Liver (tissue), 8 donors: ENCODE measurements at regions not wholly inside any gene's neighbourhood (a gene's known extent, or its start where the extent isn't known, plus 50 kb on each side); places are given as distances from the start of the nearest gene placed in this dataset.

ENCODE experiments used
- DNase-seq: peaks from one replicate; pipeline ENCODE4 v3.0.0-alpha.2; 2017; ENCODE audit warnings: low spot score
- H3K27ac ChIP-seq, 2 donors: one replicate each; pipeline ENCODE4 v1.7.0; 2013; ENCODE audit warnings: inconsistent platforms in 2 of 2, low read length in 2 of 2, control low read depth in 1 of 2, low read depth in 1 of 2, mild to moderate bottlenecking in 1 of 2
- H3K27me3 ChIP-seq, 4 donors: one replicate each; pipeline versions ENCODE4 v1.6.1 to v1.7.0; 2013; ENCODE audit warnings: low read length in 3 of 4, inconsistent platforms in 1 of 4, mild to moderate bottlenecking in 1 of 4, moderate library complexity in 1 of 4; ENCODE audit not compliant: control insufficient read depth in 4 of 4, insufficient read depth in 4 of 4
- H3K36me3 ChIP-seq, 4 donors: one replicate each; pipeline versions ENCODE4 v1.6.1 to v1.7.0; 2013; ENCODE audit warnings: low read length in 3 of 4, mild to moderate bottlenecking in 3 of 4, low read depth in 1 of 4, moderate library complexity in 1 of 4; ENCODE audit not compliant: control insufficient read depth in 4 of 4, insufficient read depth in 3 of 4
- H3K4me1 ChIP-seq, 4 donors: one replicate each; pipeline versions ENCODE4 v1.6.1 to v1.7.0; 2013; ENCODE audit warnings: low read length in 3 of 4, mild to moderate bottlenecking in 3 of 4, moderate library complexity in 1 of 4; ENCODE audit not compliant: control insufficient read depth in 4 of 4, insufficient read depth in 4 of 4
- H3K4me3 ChIP-seq, 3 donors: one replicate each; pipeline versions ENCODE4 v1.6.1 to v1.7.0; 2013; ENCODE audit warnings: low read length in 3 of 3, control low read depth in 1 of 3, low read depth in 1 of 3, mild to moderate bottlenecking in 1 of 3
- H3K9ac ChIP-seq, 2 donors: one replicate each; pipeline ENCODE4 v1.7.0; 2013; ENCODE audit warnings: low read length in 2 of 2, mild to moderate bottlenecking in 2 of 2, moderate library complexity in 2 of 2, control low read depth in 1 of 2, low read depth in 1 of 2
- H3K9me3 ChIP-seq, 4 donors: one replicate each; pipeline versions ENCODE4 v1.6.1 to v1.7.0; 2013; ENCODE audit warnings: low read length in 3 of 4; ENCODE audit not compliant: control insufficient read depth in 4 of 4
- CTCF ChIP-seq: fragments of 150-350 bp; IDR thresholded peaks from 2 replicates; pipeline ENCODE4 v1.5.1; 2017; ENCODE audit warnings: improper control_type of control experiment, low read depth, low read length; ENCODE audit not compliant: missing input control
- EGR1 ChIP-seq, 2 donors: IDR thresholded peaks; 2 replicates each; pipeline ENCODE4 v1.6.1; 2016 to 2018; ENCODE audit warnings: antibody characterized with exemption in 2 of 2, low read depth in 2 of 2
- FOXA2 ChIP-seq: IDR thresholded peaks from 2 replicates; pipeline ENCODE4 v1.6.1; 2016; ENCODE audit warnings: antibody characterized with exemption
- GABPA ChIP-seq, 2 donors: IDR thresholded peaks in 1 of 2; conservative IDR thresholded peaks in 1 of 2; 2 replicates each; pipeline ENCODE4 v1.6.1; 2016; ENCODE audit warnings: antibody characterized with exemption in 2 of 2, mild to moderate bottlenecking in 1 of 2, moderate library complexity in 1 of 2
- HNF4A ChIP-seq, 2 donors: conservative IDR thresholded peaks; 2 replicates each; pipeline ENCODE4 v1.6.1; 2016; ENCODE audit warnings: antibody characterized with exemption in 2 of 2, mild to moderate bottlenecking in 2 of 2
- HNF4G ChIP-seq: IDR thresholded peaks from 2 replicates; pipeline ENCODE4 v1.6.1; 2016; ENCODE audit warnings: antibody characterized with exemption
- JUND ChIP-seq, 2 donors: IDR thresholded peaks; 2 replicates each; pipeline ENCODE4 v1.6.1; 2016; ENCODE audit warnings: antibody characterized with exemption in 2 of 2
- MAX ChIP-seq: IDR thresholded peaks from 2 replicates; pipeline ENCODE4 v1.6.1; 2016; ENCODE audit warnings: antibody characterized with exemption
- NR2F2 ChIP-seq: IDR thresholded peaks from 2 replicates; pipeline ENCODE4 v1.6.1; 2016; ENCODE audit warnings: antibody characterized with exemption
- REST ChIP-seq: IDR thresholded peaks from 2 replicates; pipeline ENCODE4 v1.6.1; 2016; ENCODE audit warnings: antibody characterized with exemption, mild to moderate bottlenecking
- RXRA ChIP-seq, 2 donors: IDR thresholded peaks; 2 replicates each; pipeline ENCODE4 v1.6.1; 2017 to 2018; ENCODE audit warnings: antibody characterized with exemption in 2 of 2, mild to moderate bottlenecking in 1 of 2
- SP1 ChIP-seq: IDR thresholded peaks from 2 replicates; pipeline ENCODE4 v1.6.1; 2018; ENCODE audit warnings: antibody characterized with exemption, mild to moderate bottlenecking
- YY1 ChIP-seq: IDR thresholded peaks from 2 replicates; pipeline ENCODE4 v1.6.1; 2016; ENCODE audit warnings: antibody characterized with exemption, mild to moderate bottlenecking
- ZBTB33 ChIP-seq: IDR thresholded peaks from 2 replicates; pipeline ENCODE4 v1.6.1; 2016; ENCODE audit warnings: antibody characterized with exemption
- WGBS: extraction: QIAGEN DNeasy Blood & Tissue Kit; methylation state at CpG from one replicate; pipeline ENCODE4 v1.1.7; 2013; 5-methylcytosine and 5-hydroxymethylcytosine counted together
- donor health status: healthy.
- donor health status: healthy.
- donor health status: healthy.
- donor health status: healthy.
- donor health status: healthy.

- TF ChIP-seq REST (no peak), YY1 (no peak), RXRA (IDR thresholded peaks at IDR 0.05) (no peak), NR2F2 (no peak), HNF4G (no peak)
Measured at GRCh38 chr4:17367201-17367600, 144.7 kb downstream of the QDPR start (continued).

GRCh38 chr4:17366496-17366895 is 145.4 kb downstream of the QDPR start:
- TF ChIP-seq FOXA2 = no peak
- TF ChIP-seq RXRA (IDR thresholded peaks at IDR 0.05) = no peak
- TF ChIP-seq SP1 = no peak
- no peak for TF ChIP-seq GABPA (IDR thresholded peaks at IDR 0.05 in 1 of 2, conservative IDR thresholded peaks at IDR 0.05 in 1 of 2)
- no peak for TF ChIP-seq HNF4A (conservative IDR thresholded peaks at IDR 0.05)
- TF ChIP-seq MAX = no peak
- TF ChIP-seq HNF4G = no peak
- TF ChIP-seq REST = no peak
- no peak for TF ChIP-seq JUND (IDR thresholded peaks at IDR 0.05)
- no peak for TF ChIP-seq ZBTB33
- TF ChIP-seq YY1 = no peak
- no peak for TF ChIP-seq EGR1 (IDR thresholded peaks at IDR 0.05; ENCODE audit: low read depth in 2 of 2)
- TF ChIP-seq CTCF = no peak
- TF ChIP-seq NR2F2 = no peak
- no peak for DNase-seq

More at GRCh38 chr4:17366496-17366895, 145.4 kb downstream of the QDPR start:
- Histone ChIP-seq H3K4me3 (no peak overlapping the region), H3K27me3 (peaks cover 0 to 3% (median 0%) of the 10 kb centered on the region in 4 donors), H3K9ac (no peak overlapping the region), H3K36me3 (no peaks in the 10 kb centered on the region), H3K4me1 (no peaks in the 10 kb centered on the region), H3K9me3 (no peaks in the 10 kb centered on the region), H3K27ac (no peak overlapping the region)
- 88% methylated on average over 1 of the region's 1 CpG for WGBS
